GM12874 (cell line): ENCODE measurements at regions not wholly inside any gene's neighbourhood (a gene's known extent, or its start where the extent isn't known, plus 50 kb on each side); places are given as distances from the start of the nearest gene placed in this dataset.

Experiments used
- TF ChIP-seq, protein P1 (sequence below): IDR thresholded peaks from 2 replicates; pipeline ENCODE4 v1.5.1; 2011; ENCODE audit warnings: low read depth, mild to moderate bottlenecking, control low read depth, low read length, moderate library complexity; ENCODE audit not compliant: insufficient read depth

DNA sequence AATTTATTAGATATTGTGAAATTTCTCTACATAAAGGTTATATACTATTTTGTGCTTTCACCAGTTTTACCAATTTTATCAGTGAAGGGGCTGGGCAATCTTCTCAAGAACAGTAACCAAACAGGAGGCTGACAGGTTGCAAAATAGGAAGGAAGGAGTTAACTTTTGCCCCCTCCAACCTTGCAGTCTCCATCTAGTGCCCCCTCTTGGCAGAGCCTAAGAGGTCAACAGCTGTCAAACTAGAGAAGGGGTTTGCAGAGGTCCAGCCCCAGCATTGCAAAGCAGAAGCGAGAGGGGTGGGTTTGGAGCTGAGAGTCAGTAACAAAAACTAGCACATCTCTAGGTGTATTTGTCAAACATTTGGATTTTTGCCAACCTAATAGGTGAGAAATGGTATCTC lies 391.0 kb downstream of the CDC5L start:
- TF ChIP-seq, protein P1, sequence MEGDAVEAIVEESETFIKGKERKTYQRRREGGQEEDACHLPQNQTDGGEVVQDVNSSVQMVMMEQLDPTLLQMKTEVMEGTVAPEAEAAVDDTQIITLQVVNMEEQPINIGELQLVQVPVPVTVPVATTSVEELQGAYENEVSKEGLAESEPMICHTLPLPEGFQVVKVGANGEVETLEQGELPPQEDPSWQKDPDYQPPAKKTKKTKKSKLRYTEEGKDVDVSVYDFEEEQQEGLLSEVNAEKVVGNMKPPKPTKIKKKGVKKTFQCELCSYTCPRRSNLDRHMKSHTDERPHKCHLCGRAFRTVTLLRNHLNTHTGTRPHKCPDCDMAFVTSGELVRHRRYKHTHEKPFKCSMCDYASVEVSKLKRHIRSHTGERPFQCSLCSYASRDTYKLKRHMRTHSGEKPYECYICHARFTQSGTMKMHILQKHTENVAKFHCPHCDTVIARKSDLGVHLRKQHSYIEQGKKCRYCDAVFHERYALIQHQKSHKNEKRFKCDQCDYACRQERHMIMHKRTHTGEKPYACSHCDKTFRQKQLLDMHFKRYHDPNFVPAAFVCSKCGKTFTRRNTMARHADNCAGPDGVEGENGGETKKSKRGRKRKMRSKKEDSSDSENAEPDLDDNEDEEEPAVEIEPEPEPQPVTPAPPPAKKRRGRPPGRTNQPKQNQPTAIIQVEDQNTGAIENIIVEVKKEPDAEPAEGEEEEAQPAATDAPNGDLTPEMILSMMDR = no peak
